Epithelial cell of prostate (primary cell): ENCODE measurements at regions not wholly inside any gene's neighbourhood (a gene's known extent, or its start where the extent isn't known, plus 50 kb on each side); places are given as distances from the start of the nearest gene placed in this dataset.

ENCODE experiments used
- DNase-seq: peaks from one replicate; pipeline ENCODE4 v3.0.0-alpha.2; 2011; ENCODE audit warnings: low read depth, low spot score
- H3K27ac ChIP-seq: fragments of 450-650 bp; 2 replicates; pipeline ENCODE4 v1.5.1; 2017; ENCODE audit warnings: mild to moderate bottlenecking

DNA sequence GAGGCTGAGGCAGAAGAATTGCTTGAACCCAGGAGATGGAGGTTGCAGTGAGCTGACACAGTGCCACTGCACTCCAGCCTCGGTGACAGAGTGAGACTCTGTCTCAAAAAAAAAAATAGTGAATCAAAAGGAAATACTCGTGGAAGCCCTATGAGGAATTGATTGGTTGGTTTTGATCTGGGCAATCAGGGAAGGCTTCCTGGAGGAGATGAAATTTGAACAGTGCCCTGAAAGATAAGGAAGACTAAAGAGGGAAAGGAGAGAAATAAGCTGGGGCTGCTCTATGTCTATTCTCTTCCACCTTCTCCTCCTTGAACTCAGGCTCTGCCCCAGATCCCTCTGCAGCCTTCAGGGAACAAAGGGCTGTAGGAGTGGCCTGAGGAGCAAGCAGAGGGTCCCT is 54.1 kb downstream of the IRF2BPL start:
- no peak for DNase-seq
- H3K27ac ChIP-seq, result no peak overlapping the region

- DNase-seq, result no peak
- no peak overlapping the region for H3K27ac ChIP-seq
Measured at GRCh38 chr14:76971549-76971948, 57.0 kb downstream of the IRF2BPL start.

- H3K27ac ChIP-seq, result no peak overlapping the region
- DNase-seq, result no peak
Measured at GRCh38 chr14:76968621-76969063, 59.9 kb downstream of the IRF2BPL start.

GRCh38 chr14:76967788-76968187 is 60.7 kb downstream of the IRF2BPL start:
- H3K27ac ChIP-seq, result no peak overlapping the region
- no peak for DNase-seq

DNA sequence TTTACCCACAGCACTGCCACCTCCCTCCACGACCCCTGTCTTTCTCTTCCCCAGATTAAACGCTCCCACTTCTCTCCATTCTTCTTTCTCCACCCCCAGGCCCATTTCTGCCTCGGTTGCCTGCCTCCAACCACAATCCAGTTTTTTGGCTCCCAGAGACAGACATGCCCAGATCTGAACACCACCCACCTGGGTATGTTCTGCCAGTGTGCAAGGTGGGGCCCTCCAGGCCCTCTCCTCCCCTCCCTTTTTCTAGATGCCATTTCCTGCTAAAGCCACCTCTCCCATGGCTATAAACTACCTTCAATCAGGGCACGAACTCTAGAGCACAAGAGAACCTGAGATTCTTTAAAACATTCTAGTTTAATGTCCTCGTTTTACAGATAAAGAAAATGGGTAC is 63.3 kb downstream of the IRF2BPL start:
- H3K27ac ChIP-seq, result no peak overlapping the region
- no peak for DNase-seq

- DNase-seq, result no peak
- no peak overlapping the region for H3K27ac ChIP-seq
Measured at GRCh38 chr14:76964695-76965094, 63.8 kb downstream of the IRF2BPL start.

GRCh38 chr14:76963372-76963771 is 65.1 kb downstream of the IRF2BPL start:
- DNase-seq, result no peak
- H3K27ac ChIP-seq, result no peak overlapping the region

DNA sequence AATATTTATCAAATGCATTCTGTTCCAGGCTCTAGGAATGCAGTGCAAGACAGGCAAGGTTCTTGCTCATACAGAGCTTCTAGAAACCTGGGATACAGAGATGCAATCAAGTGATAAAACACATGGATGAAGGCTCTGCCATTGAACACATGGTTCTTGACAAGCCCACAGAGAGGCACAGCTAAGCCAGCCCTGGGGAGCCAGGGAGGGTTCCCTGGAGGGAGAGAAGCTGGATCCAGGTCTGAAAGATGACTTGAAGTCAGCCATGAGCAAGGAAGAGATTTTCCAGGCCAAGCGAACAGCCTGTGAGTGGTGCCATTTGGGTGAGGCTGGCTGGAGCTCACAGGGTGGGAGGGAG is 66.2 kb downstream of the IRF2BPL start:
- DNase-seq, result no peak
- H3K27ac ChIP-seq, result peak overlapping the region; percentile 96

DNA sequence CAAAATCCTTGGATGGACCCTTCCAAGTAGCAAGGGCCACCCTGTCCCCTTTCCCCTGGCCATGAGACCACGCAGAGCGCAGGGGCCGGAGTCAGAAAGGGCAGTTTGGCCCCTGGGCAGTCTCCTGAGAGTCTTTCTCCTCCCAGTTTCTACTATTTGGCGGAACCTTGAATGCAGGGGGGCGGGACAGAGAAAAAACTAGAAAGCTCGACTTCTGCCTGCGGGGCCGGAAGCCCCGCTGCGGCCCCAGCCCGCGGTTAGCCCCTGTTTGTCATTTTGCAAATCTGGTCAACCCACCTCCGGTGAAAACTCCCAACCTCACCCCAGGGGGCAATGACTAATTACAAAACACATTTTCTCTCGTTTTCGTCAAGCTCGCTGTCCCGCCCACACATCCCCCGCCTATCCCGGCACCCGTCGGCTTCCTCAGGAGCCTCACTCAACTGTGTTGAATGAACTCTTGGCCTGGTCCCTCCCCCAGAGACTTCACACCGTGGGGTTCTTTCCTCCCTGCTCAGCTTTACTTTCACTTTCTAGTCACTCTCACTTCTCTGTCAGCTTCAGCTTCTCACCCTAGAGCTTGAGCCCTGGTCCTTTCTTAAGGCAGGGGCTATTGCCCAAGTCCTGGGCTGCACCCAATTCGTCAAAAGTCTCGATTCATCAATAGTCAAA is 66.7 kb downstream of the IRF2BPL start:
- peak overlapping the region; percentile 96 for H3K27ac ChIP-seq
- peak; percentile 54 for DNase-seq

- DNase-seq, result peak; percentile 73
- H3K27ac ChIP-seq, result peak overlapping the region; percentile 96
Measured at GRCh38 chr14:76958980-76959710, 69.4 kb downstream of the IRF2BPL start.

- DNase-seq, result no peak
Measured at GRCh38 chr14:76958020-76958979, 70.2 kb downstream of the IRF2BPL start.

GRCh38 chr14:76957224-76957891 is 71.2 kb downstream of the IRF2BPL start:
- peak overlapping the region; percentile 96 for H3K27ac ChIP-seq
- DNase-seq, result no peak

More at GRCh38 chr14:76958020-76958979, 70.2 kb downstream of the IRF2BPL start:
- H3K27ac ChIP-seq, result peak overlapping the region; percentile 96

- H3K27ac ChIP-seq, result peak overlapping the region; percentile 96
- peak; percentile 68 for DNase-seq
Measured at GRCh38 chr14:76956316-76957090, 72.0 kb downstream of the IRF2BPL start.

- H3K27ac ChIP-seq, result peak overlapping the region; percentile 96
- no peak for DNase-seq
Measured at GRCh38 chr14:76955575-76956315, 72.8 kb downstream of the IRF2BPL start.

GRCh38 chr14:76954394-76955190 is 73.9 kb downstream of the IRF2BPL start:
- DNase-seq, result no peak
- peak overlapping the region; percentile 96 for H3K27ac ChIP-seq

DNA sequence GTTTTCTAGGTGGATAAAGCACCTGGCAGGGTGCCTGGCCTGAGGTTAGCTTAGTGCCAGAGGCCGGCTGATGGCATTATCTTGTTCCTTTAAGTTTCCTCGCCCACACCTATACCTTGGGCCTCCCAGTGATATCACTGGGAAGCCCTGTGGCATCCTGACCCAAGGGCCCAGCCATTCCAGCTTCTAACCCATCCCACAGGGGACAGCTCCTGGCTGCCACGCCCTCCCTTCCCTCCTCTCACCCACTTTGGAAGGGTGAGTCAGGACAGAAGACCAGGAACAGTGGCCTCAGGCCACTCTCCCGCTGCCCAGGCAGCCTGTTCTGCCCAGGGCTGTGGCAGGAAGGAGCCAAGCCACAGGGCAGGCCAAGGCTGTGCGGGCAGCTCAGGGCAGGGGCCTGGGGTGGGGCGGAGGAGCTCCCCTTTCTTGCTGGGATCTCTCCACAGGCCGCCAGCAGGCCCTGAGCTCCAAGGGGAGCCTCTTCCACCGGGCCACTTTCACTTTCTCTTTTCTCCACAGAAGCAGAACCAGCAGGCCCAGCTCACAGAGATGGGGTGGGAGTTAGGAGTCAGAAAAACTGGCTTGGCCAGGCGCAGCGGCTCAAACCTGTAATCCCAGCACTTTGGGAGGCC is 75.1 kb downstream of the IRF2BPL start:
- peak overlapping the region; percentile 96 for H3K27ac ChIP-seq
- no peak for DNase-seq

DNA sequence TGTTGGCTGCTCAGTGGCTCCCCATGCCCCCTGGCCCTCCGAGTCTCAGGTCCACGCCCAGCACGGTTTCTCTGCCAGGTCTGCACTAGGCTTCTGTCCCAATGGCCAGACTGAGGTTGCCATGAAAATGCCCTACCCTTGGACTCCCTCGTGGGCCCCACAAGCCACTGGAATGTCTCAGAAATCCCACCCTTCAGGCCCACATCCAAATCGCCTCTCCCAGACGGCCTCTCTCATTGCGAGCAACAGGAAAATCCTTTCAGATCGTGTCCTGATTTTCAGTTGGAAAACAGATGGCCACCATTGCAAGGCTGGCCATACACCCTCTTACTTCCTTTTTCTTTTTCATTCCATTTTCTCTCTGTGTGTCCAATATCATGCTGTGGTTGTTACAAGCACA is 77.3 kb downstream of the IRF2BPL start:
- peak overlapping the region; percentile 16 for H3K27ac ChIP-seq

More for the DNA sequence above, 77.3 kb downstream of the IRF2BPL start:
- DNase-seq, result no peak
